ELR (cell line): ENCODE measurements at regions not wholly inside any gene's neighbourhood (a gene's known extent, or its start where the extent isn't known, plus 50 kb on each side); places are given as distances from the start of the nearest gene placed in this dataset.

Experiments used
- DNase-seq: peaks from one replicate; pipeline ENCODE4 v3.0.0-alpha.2; 2015; ENCODE audit warnings: low read depth

GRCh38 chrX:36930491-36930890 is 77.7 kb upstream of the FAM47C start:
- no peak for DNase-seq

GRCh38 chrX:36947214-36947613 is 61.0 kb upstream of the FAM47C start:
- no peak for DNase-seq

GRCh38 chrX:36950495-36951253 is 57.5 kb upstream of the FAM47C start:
- no peak for DNase-seq

- no peak for DNase-seq
Measured at GRCh38 chrX:36957425-36958328, 50.5 kb upstream of the FAM47C start.
